OCI-LY3 (cell line): ENCODE measurements at regions not wholly inside any gene's neighbourhood (a gene's known extent, or its start where the extent isn't known, plus 50 kb on each side); places are given as distances from the start of the nearest gene placed in this dataset.

Experiments used
- EZH2phosphoT487 ChIP-seq: fragments of 200-600 bp; shearing (Covaris generic); IDR thresholded peaks from 2 replicates; pipeline ENCODE4 v1.6.1; 2018; ENCODE audit warnings: antibody characterized with exemption, mixed run types, low read depth
- TF ChIP-seq, protein P1 (sequence below): fragments of 200-600, 300-600 bp; sonication (generic); IDR thresholded peaks from 2 replicates; pipeline ENCODE4 v1.5.1; 2014; ENCODE audit warnings: antibody characterized with exemption, low read length, low read depth

DNA sequence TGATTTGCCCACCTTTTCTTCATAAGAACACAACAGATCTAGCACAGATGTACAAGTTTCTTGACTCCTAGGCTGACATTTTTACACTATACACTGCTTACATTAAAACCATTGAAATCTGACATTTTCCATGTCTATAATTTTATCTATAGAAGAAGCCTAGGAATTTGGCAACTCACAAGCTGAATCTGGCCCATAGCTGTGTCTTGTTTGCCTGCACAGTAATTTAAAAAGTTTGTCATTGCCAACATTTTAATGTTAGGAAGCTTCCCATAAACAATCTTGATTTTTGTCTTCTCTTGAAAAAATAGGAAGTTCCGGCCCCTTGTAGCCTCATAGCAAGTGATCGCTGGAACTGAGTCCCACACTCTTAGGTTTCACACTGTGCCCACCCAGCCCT lies 394.6 kb upstream of the AZI2 start:
- TF ChIP-seq, protein P1, sequence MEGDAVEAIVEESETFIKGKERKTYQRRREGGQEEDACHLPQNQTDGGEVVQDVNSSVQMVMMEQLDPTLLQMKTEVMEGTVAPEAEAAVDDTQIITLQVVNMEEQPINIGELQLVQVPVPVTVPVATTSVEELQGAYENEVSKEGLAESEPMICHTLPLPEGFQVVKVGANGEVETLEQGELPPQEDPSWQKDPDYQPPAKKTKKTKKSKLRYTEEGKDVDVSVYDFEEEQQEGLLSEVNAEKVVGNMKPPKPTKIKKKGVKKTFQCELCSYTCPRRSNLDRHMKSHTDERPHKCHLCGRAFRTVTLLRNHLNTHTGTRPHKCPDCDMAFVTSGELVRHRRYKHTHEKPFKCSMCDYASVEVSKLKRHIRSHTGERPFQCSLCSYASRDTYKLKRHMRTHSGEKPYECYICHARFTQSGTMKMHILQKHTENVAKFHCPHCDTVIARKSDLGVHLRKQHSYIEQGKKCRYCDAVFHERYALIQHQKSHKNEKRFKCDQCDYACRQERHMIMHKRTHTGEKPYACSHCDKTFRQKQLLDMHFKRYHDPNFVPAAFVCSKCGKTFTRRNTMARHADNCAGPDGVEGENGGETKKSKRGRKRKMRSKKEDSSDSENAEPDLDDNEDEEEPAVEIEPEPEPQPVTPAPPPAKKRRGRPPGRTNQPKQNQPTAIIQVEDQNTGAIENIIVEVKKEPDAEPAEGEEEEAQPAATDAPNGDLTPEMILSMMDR, result no peak
- TF ChIP-seq EZH2phosphoT487, result no peak
